C4-2B (cell line): ENCODE measurements at regions not wholly inside any gene's neighbourhood (a gene's known extent, or its start where the extent isn't known, plus 50 kb on each side); places are given as distances from the start of the nearest gene placed in this dataset.
"Not testable (repeated sequence)": the region's sequence is repeated elsewhere in the genome, so short reads cannot be mapped to it uniquely, and the experiment has no call there.

Experiments used
- CTCF ChIP-seq: fragments of 450-650 bp; conservative IDR thresholded peaks from 2 replicates; pipeline ENCODE4 v1.5.1; 2017; ENCODE audit warnings: mild to moderate bottlenecking
- ZFX ChIP-seq: fragments of 450-650 bp; IDR thresholded peaks from 2 replicates; pipeline ENCODE4 v1.6.1; 2017

- TF ChIP-seq ZFX, CTCF: not testable (repeated sequence)
Measured at GRCh38 chr9:106492126-106492525, 370.8 kb upstream of the ZNF462 start.
